K562 (cell line): ENCODE measurements at regions not wholly inside any gene's neighbourhood (a gene's known extent, or its start where the extent isn't known, plus 50 kb on each side); places are given as distances from the start of the nearest gene placed in this dataset.

ENCODE experiments used
- ATAC-seq: fragments of 200-7000 bp; cut with Tn5 transposase; 3 replicates; pipeline ENCODE4 v1.9.1; 2020; ENCODE audit warnings: moderate library complexity
- BruUV-seq: library from RNA; stranded (reverse); fragments of 400-500 nt; replicated peaks from 2 replicates; lab custom pipeline; 2021; lab: Mats Ljungman, UMichigan
- CTCF ChIA-PET: fragments of 300-600 bp; formaldehyde crosslinking; extraction: SDS; loops from one replicate; lab custom pipeline; 2021; ENCODE audit warnings: low intra/inter-chr PET ratio; lab: Yijun Ruan, JAX
- POLR2A ChIA-PET: fragments of 300-600, 350-650 bp; sonication (Branson Sonifier 250); formaldehyde crosslinking; extraction: SDS; loops from one replicate; lab custom pipeline; 2021; ENCODE audit warnings: antibody characterized with exemption, inconsistent platforms; lab: Yijun Ruan, JAX
- DNase-seq, 4 experiments: peaks; one replicate each; pipeline versions ENCODE4 v3.0.0 to v3.0.0-alpha.2; 2011 to 2018; ENCODE audit warnings: low spot score in 3 of 4, mixed read lengths in 3 of 4; ENCODE audit errors: extremely low read depth in 1 of 4
- FAIRE-seq: peaks from 2 replicates; lab custom pipeline; 2011; peaks lifted over from hg19 to GRCh38; lab: Jason Lieb, UNC
- H2AFZ ChIP-seq: 2 replicates; pipeline ENCODE4 v1.6.0; 2011; ENCODE audit warnings: low read depth, low read length, control low read depth, inconsistent platforms
- H3K27ac ChIP-seq: fragments of 200-600 bp; 3 replicates; pipeline ENCODE4 v1.8.0; 2011; ENCODE audit warnings: low read depth, mild to moderate bottlenecking, control low read depth, inconsistent platforms, low read length, moderate library complexity, mixed read lengths; ENCODE audit errors: extremely low read depth
- H3K27me3 ChIP-seq, 2 experiments: fragments of 300-600 bp in 1 of 2; 2 replicates in 1 of 2; 3 replicates in 1 of 2; pipeline versions ENCODE4 v1.6.0 to v1.8.0; 2011; ENCODE audit warnings: inconsistent platforms in 2 of 2, low read length in 2 of 2, mild to moderate bottlenecking in 1 of 2, mixed read lengths in 1 of 2, moderate library complexity in 1 of 2; ENCODE audit not compliant: control insufficient read depth in 2 of 2, insufficient read depth in 2 of 2
- H3K36me3 ChIP-seq: fragments of 300-600 bp; 3 replicates; pipeline ENCODE4 v1.8.0; 2011; ENCODE audit warnings: mild to moderate bottlenecking, low read length, inconsistent platforms; ENCODE audit not compliant: control insufficient read depth, insufficient read depth
- H3K4me1 ChIP-seq, 2 experiments: fragments of 200-600 bp in 1 of 2; replicated peaks in 1 of 2; 2 replicates in 1 of 2; 3 replicates in 1 of 2; pipeline versions ENCODE4 v1.5.1 to v1.8.0; 2011; ENCODE audit warnings: inconsistent platforms in 2 of 2, low read length in 2 of 2, mild to moderate bottlenecking in 1 of 2, mixed read lengths in 1 of 2, moderate library complexity in 1 of 2; ENCODE audit not compliant: control insufficient read depth in 2 of 2, insufficient read depth in 2 of 2
- H3K4me2 ChIP-seq: 2 replicates; pipeline ENCODE4 v1.6.1; 2011; ENCODE audit warnings: low read length, control low read depth, inconsistent platforms, mixed read lengths; ENCODE audit not compliant: insufficient read depth
- H3K4me3 ChIP-seq: fragments of 200-600 bp; sonication (generic), shearing (Covaris generic); 2 replicates; pipeline ENCODE4 v1.5.1; 2016; ENCODE audit warnings: control low read depth, inconsistent platforms
- H3K79me2 ChIP-seq: fragments of 200-600 bp; 3 replicates; pipeline ENCODE4 v1.8.0; 2011; ENCODE audit warnings: low read length, inconsistent platforms; ENCODE audit not compliant: control insufficient read depth, insufficient read depth
- H3K9ac ChIP-seq, 2 experiments: 2 replicates each; pipeline versions ENCODE4 v1.6.0 to v1.6.1; 2011; ENCODE audit warnings: low read depth in 2 of 2, low read length in 2 of 2, control low read depth in 1 of 2, inconsistent platforms in 1 of 2, mild to moderate bottlenecking in 1 of 2, mixed read lengths in 1 of 2; ENCODE audit not compliant: insufficient read depth in 1 of 2
- H3K9me1 ChIP-seq: one replicate; pipeline ENCODE4 v1.6.0; 2011; ENCODE audit warnings: inconsistent platforms, mild to moderate bottlenecking, low read length, moderate library complexity; ENCODE audit not compliant: control insufficient read depth, insufficient read depth
- H3K9me3 ChIP-seq: replicated peaks from 2 replicates; pipeline ENCODE4 v1.5.1; 2011; ENCODE audit warnings: low read depth, low read length, inconsistent platforms; ENCODE audit not compliant: control insufficient read depth, insufficient read depth
- H4K20me1 ChIP-seq: replicated peaks from 2 replicates; pipeline ENCODE4 v1.6.1; 2011; ENCODE audit warnings: low read length, inconsistent platforms, mixed read lengths; ENCODE audit not compliant: control insufficient read depth, insufficient read depth
- BDP1 ChIP-seq: IDR thresholded peaks from 3 replicates; pipeline ENCODE4 v1.6.1; 2011; ENCODE audit not compliant: insufficient read length, insufficient read depth
- HDAC3 ChIP-seq: fragments of 450-650 bp; IDR thresholded peaks from 2 replicates; pipeline ENCODE4 v1.6.1; 2018; ENCODE audit warnings: borderline replicate concordance, mild to moderate bottlenecking, moderate library complexity; ENCODE audit not compliant: partially characterized antibody
- ZC3H11A ChIP-seq: IDR thresholded peaks from 2 replicates; pipeline ENCODE4 v1.6.1; 2012; ENCODE audit warnings: low read depth, low read length, improper control_type of control experiment
- ZNF445 ChIP-seq: fragments of 250-450 bp; sonication (Bioruptor Pico); IDR thresholded peaks from 2 replicates; pipeline ENCODE4 v1.4.0; 2020; ENCODE audit warnings: low read depth, mild to moderate bottlenecking, moderate library complexity
- WGBS: fragments of 100-300 bp; shearing (Covaris generic); methylation state at CpG from one replicate; pipeline ENCODE4 v1.1.6; 2016; ENCODE audit warnings: low coverage, mixed read lengths; ENCODE audit not compliant: insufficient coverage; ENCODE audit errors: missing lambda C conversion rate; 5-methylcytosine and 5-hydroxymethylcytosine counted together
- in situ Hi-C: fragments of 300-500 bp; cut with MboI; formaldehyde crosslinking; loops from 4 replicates; pipeline ENCODE4 v1.15.0; 2018; ENCODE audit warnings: inconsistent platforms, mixed read lengths
- intact Hi-C: fragments of 100-400 bp; cut with micrococcal nuclease; formaldehyde crosslinking; loops from 2 replicates; pipeline ENCODE4 v1.14.2; 2022
- TF ChIP-seq, protein P1 (sequence below): fragments of 250-450 bp; sonication (Bioruptor Pico); IDR thresholded peaks from 2 replicates; pipeline ENCODE4 v1.5.0; 2020; ENCODE audit warnings: mild to moderate bottlenecking
- TF ChIP-seq, protein P2 (sequence below), 2 experiments: fragments of 450-650 bp; IDR thresholded peaks; 2 replicates each; pipeline ENCODE4 v1.6.1; 2016; ENCODE audit warnings: mild to moderate bottlenecking in 2 of 2, borderline replicate concordance in 1 of 2, low read depth in 1 of 2, moderate library complexity in 1 of 2

DNA sequence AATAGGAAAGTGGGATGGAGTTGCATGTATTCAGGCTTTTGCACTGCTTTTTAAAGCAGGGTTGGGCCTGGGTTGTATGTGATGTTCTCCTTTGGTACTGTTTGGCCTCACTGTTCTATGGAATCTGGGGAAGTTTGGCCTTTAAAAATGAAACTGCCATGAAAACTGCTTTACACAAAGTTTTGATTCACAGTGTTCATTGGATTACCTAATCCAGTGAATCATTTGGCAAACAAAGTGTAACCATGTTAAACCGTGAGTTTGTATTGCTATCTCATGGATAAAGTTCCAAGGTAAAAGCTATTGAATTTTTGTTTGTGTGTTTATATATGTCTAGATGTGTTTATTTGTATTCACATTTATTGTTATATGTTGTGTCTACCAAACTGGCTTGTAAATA is 1658.6 kb downstream of the OLFM4 start:
- no peaks in the 10 kb centered on the region for H3K9me3 ChIP-seq
- no peaks in the 10 kb centered on the region for H3K79me2 ChIP-seq
- no peak overlapping the region for H2AFZ ChIP-seq
- intact Hi-C loops (no loop called here), in situ Hi-C loops (no loop called here)
- no peak for FAIRE-seq
- ATAC-seq, result no peak
- TF ChIP-seq, protein P1, sequence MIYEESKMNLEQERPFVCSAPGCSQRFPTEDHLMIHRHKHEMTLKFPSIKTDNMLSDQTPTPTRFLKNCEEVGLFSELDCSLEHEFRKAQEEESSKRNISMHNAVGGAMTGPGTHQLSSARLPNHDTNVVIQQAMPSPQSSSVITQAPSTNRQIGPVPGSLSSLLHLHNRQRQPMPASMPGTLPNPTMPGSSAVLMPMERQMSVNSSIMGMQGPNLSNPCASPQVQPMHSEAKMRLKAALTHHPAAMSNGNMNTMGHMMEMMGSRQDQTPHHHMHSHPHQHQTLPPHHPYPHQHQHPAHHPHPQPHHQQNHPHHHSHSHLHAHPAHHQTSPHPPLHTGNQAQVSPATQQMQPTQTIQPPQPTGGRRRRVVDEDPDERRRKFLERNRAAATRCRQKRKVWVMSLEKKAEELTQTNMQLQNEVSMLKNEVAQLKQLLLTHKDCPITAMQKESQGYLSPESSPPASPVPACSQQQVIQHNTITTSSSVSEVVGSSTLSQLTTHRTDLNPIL (CRISPR knock-in tag), result no peak
- no peak for TF ChIP-seq ZNF445 (CRISPR knock-in tag)
- H3K27ac ChIP-seq, result no peak overlapping the region
- 0% methylated on average over 1 of the region's 1 CpG for WGBS
- H3K4me2 ChIP-seq, result no peak overlapping the region
- H3K4me1 ChIP-seq, result no peaks in the 10 kb centered on the region
- no peak overlapping the region for H3K4me3 ChIP-seq
- no peaks in the 10 kb centered on the region for H3K36me3 ChIP-seq
- no TSS peak for BruUV-seq
- no peaks in the 10 kb centered on the region for H4K20me1 ChIP-seq
- no peaks in the 10 kb centered on the region for H3K9me1 ChIP-seq
- no peak overlapping the region for H3K9ac ChIP-seq
- no peak for DNase-seq
- H3K27me3 ChIP-seq, result no peaks in the 10 kb centered on the region
- ChIA-PET POLR2A (no interaction called here), CTCF (no interaction called here)

DNA sequence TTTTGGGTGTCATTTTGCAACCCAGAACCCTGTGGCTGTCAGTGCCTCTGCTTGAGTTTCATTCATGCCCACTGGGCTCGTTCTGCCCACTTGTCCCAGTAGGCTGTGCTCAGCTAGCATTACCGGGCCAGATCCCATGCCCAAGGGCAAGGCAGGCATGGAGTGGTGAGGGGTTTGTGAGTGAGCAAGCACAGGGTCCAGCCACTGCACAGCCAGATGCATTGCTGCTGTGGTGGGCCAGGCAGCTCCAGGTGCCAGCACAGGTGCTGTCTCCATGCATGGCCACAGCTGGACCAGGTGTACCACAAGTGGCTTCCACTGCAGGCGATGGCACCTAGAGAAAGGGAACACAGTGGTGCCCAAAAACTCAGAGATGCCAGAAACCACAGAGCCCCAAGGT is 1671.2 kb downstream of the OLFM4 start:
- CTCF ChIA-PET, result no interaction called here
- Histone ChIP-seq H3K27me3 (no peaks in the 10 kb centered on the region), H3K4me2 (no peak overlapping the region), H3K36me3 (no peaks in the 10 kb centered on the region), H2AFZ (no peak overlapping the region), H3K9me1 (no peaks in the 10 kb centered on the region), H3K27ac (no peak overlapping the region), H3K9me3 (no peaks in the 10 kb centered on the region), H4K20me1 (no peaks in the 10 kb centered on the region), H3K4me3 (no peak overlapping the region), H3K79me2 (no peaks in the 10 kb centered on the region), H3K4me1 (no peaks in the 10 kb centered on the region), H3K9ac (no peak overlapping the region)
- POLR2A ChIA-PET, result no interaction called here
- no peak for FAIRE-seq
- 0% methylated on average over 3 of the region's 3 CpGs for WGBS
- intact Hi-C loops, result no loop called here
- in situ Hi-C loops, result no loop called here
- BruUV-seq, result no TSS peak
- DNase-seq, result no peak
- ATAC-seq, result no peak
- TF ChIP-seq HDAC3 (no peak), BDP1 (no peak), ZC3H11A (no peak)
- TF ChIP-seq, protein P2, sequence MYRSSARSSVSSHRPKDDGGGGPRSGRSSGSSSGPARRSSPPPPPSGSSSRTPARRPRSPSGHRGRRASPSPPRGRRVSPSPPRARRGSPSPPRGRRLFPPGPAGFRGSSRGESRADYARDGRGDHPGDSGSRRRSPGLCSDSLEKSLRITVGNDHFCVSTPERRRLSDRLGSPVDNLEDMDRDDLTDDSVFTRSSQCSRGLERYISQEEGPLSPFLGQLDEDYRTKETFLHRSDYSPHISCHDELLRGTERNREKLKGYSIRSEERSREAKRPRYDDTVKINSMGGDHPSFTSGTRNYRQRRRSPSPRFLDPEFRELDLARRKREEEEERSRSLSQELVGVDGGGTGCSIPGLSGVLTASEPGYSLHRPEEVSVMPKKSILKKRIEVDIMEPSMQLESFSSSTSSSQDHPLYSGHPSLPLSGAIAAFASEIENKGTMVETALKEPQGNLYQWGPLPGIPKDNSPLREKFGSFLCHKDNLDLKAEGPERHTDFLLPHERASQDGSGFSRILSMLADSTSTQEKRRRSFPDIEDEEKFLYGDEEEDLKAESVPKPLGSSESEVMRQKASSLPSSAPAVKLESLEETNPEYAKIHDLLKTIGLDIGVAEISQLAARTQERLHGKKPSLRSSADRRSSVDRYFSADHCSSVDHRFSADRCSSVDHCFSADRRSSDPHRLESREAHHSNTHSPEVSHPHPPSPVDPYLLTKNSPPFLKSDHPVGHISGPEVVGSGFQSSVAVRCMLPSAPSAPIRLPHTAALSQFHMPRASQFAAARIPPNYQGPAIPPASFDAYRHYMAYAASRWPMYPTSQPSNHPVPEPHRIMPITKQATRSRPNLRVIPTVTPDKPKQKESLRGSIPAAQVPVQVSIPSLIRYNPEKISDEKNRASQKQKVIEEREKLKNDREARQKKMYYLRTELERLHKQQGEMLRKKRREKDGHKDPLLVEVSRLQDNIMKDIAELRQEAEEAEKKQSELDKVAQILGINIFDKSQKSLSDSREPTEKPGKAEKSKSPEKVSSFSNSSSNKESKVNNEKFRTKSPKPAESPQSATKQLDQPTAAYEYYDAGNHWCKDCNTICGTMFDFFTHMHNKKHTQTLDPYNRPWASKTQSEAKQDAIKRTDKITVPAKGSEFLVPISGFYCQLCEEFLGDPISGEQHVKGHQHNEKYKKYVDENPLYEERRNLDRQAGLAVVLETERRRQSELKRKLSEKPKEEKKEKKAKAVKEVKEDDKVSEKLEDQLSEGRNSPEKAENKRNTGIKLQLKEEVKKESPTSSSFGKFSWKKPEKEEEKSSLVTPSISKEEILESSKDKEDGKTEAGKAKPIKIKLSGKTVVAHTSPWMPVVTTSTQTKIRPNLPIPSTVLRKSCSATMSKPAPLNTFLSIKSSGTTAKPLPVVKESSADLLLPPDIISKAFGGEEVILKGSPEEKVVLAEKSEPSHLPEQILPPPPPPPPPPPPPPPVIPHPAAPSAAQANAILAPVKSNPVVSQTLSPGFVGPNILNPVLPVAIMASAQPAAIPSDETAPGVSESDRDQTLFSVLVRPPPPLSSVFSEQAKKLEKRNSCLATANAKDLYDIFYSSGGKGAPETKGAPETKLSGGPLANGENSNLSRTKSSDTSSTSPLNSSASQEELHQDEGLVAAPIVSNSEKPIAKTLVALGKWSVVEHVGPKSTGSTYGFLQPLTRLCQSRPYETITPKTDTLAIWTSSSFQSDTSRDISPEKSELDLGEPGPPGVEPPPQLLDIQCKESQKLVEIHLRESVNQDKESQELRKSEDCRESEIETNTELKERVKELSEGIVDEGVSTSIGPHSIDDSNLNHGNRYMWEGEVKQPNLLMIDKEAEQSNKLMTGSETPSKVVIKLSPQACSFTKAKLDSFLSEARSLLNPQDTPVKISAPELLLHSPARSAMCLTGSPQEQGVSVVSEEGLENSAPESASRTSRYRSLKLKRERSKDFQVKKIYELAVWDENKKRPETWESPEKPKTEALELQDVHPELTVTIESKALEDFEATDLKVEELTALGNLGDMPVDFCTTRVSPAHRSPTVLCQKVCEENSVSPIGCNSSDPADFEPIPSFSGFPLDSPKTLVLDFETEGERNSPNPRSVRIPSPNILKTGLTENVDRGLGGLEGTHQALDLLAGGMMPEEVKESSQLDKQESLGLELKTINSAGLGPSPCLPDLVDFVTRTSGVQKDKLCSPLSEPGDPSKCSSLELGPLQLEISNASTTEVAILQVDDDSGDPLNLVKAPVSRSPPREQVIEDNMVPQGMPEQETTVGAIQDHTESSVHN (IDR thresholded peaks at IDR 0.05; ENCODE audit: borderline replicate concordance in 1 of 2, low read depth in 1 of 2), result no peak
